ENCODE measurements at regions not wholly inside any gene's neighbourhood (a gene's known extent, or its start where the extent isn't known, plus 50 kb on each side); places are given as distances from the start of the nearest gene placed in this dataset.

DNA sequence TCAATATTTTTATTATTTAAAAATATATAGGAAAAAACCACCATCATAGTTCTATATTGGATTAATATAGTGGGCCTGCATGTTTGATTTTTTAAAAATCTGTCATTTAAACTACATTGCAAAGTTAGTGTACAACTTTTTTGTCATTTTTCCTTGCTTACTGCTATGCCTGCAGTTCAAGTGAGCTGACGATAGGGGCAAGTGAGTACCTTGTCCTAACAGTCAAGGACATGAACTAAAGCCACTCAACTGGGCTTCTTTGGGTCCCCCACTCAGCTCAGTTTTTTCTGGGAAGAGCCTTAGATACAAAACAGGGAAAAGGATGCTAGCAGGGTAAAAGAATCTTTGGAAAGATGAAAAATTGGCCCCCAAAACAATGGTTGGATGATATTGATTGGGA lies 269.9 kb downstream of the MAN2A1 start:
- Histone ChIP-seq H3K27me3 (ENCODE audit: control insufficient read depth, insufficient read depth, low read length) (no peaks in the 10 kb centered on the region), H3K4me1 (ENCODE audit: control insufficient read depth, insufficient read depth, low read length) (no peaks in the 10 kb centered on the region), H3K9me3 (ENCODE audit: control insufficient read depth, insufficient read depth, low read length) (no peaks in the 10 kb centered on the region), H3K27ac (ENCODE audit: low read length) (no peak overlapping the region), H3K4me3 (ENCODE audit: low read length) (no peak overlapping the region), H3K36me3 (ENCODE audit: control insufficient read depth, insufficient read depth, low read length) (no peaks in the 10 kb centered on the region)
- DNase-seq (ENCODE audit: low read depth, low spot score) = no peak
- WGBS (ENCODE audit: insufficient coverage, insufficient read length) = no CpG with 5 or more reads among the region's 1 CpG

GRCh38 chr5:109961751-109962150 lies 272.0 kb downstream of the MAN2A1 start:
- no CpG with 5 or more reads among the region's 1 CpG for whole genome bisulfite sequencing (ENCODE audit: insufficient coverage, insufficient read length)
- DNase-seq (ENCODE audit: low read depth, low spot score) = no peak
- Histone ChIP-seq H3K4me3 (ENCODE audit: low read length) (no peak overlapping the region), H3K9me3 (ENCODE audit: control insufficient read depth, insufficient read depth, low read length) (no peaks in the 10 kb centered on the region), H3K27ac (ENCODE audit: low read length) (no peak overlapping the region), H3K4me1 (ENCODE audit: control insufficient read depth, insufficient read depth, low read length) (no peaks in the 10 kb centered on the region), H3K36me3 (ENCODE audit: control insufficient read depth, insufficient read depth, low read length) (no peaks in the 10 kb centered on the region), H3K27me3 (ENCODE audit: control insufficient read depth, insufficient read depth, low read length) (no peaks in the 10 kb centered on the region)

DNA sequence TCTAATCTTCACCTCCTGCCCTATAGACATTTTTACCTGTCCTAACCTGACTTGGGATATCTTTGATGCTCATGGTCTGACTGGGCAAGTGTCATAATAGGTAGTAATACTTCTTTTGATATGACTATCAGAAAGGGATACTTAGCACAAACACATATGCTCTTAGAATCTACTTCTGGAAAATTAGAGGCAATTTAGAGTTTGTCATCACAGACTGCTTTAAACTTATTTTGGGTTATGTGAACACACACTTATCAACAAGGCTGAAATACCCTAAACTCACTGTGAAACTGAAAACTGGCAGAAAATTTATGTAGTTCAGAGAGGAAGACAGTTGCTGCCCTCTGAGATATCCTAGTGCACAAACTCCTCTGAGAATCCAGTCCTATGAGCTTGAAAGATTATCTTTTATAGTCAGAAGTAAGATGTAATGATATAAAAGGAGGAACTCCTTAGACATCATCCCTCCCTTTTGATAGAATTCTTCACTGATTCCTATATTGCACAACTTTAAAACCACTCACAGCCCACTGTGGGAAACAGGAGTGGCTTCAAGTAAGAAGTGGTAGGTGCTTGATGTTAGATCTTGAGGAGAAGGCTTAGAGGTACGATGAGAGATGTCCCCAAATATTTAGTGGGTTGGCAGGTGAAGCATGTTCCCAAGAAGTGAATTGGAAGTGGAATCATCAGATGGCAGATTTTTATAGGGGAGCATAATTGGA lies 273.3 kb downstream of the MAN2A1 start:
- no peak overlapping the region for H3K4me3 ChIP-seq (ENCODE audit: low read length)
- H3K4me1 ChIP-seq (ENCODE audit: control insufficient read depth, insufficient read depth, low read length) = no peaks in the 10 kb centered on the region
- WGBS (ENCODE audit: insufficient coverage, insufficient read length) = no CpG with 5 or more reads among the region's 1 CpG
- no peak overlapping the region for H3K27ac ChIP-seq (ENCODE audit: low read length)
- no peaks in the 10 kb centered on the region for H3K27me3 ChIP-seq (ENCODE audit: control insufficient read depth, insufficient read depth, low read length)
- H3K36me3 ChIP-seq (ENCODE audit: control insufficient read depth, insufficient read depth, low read length) = no peaks in the 10 kb centered on the region
- DNase-seq (ENCODE audit: low read depth, low spot score) = no peak
- H3K9me3 ChIP-seq (ENCODE audit: control insufficient read depth, insufficient read depth, low read length) = no peaks in the 10 kb centered on the region

DNA sequence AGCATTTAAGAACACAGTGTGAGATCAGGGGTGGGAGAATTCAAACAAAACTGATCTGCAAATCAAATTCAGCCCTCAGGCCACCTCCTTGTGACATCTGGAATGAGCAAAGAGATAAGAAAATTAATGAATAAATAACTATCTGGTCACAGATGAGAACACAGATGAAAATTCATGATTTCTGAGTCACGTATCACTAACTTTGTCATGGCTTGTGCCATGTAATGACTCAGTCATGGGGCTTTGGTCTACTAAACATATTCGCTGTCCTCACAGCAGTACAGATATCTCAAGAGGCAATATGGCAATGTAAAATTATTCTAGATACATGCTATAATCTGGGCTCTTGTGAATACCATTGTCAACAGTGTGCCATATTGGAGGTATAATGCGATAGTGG lies 274.4 kb downstream of the MAN2A1 start:
- no peaks in the 10 kb centered on the region for H3K36me3 ChIP-seq (ENCODE audit: control insufficient read depth, insufficient read depth, low read length)
- H3K4me1 ChIP-seq (ENCODE audit: control insufficient read depth, insufficient read depth, low read length) = no peaks in the 10 kb centered on the region
- no peaks in the 10 kb centered on the region for H3K27me3 ChIP-seq (ENCODE audit: control insufficient read depth, insufficient read depth, low read length)
- no peak overlapping the region for H3K27ac ChIP-seq (ENCODE audit: low read length)
- no peak overlapping the region for H3K4me3 ChIP-seq (ENCODE audit: low read length)
- no CpG with 5 or more reads among the region's 3 CpGs for WGBS (ENCODE audit: insufficient coverage, insufficient read length)
- no peaks in the 10 kb centered on the region for H3K9me3 ChIP-seq (ENCODE audit: control insufficient read depth, insufficient read depth, low read length)
- no peak for DNase-seq (ENCODE audit: low read depth, low spot score)

GRCh38 chr5:109965634-109966033 lies 275.9 kb downstream of the MAN2A1 start:
- WGBS (ENCODE audit: insufficient coverage, insufficient read length) = no CpG with 5 or more reads among the region's 3 CpGs
- Histone ChIP-seq H3K4me3 (ENCODE audit: low read length) (no peak overlapping the region), H3K9me3 (ENCODE audit: control insufficient read depth, insufficient read depth, low read length) (no peaks in the 10 kb centered on the region), H3K27ac (ENCODE audit: low read length) (no peak overlapping the region), H3K36me3 (ENCODE audit: control insufficient read depth, insufficient read depth, low read length) (no peaks in the 10 kb centered on the region), H3K4me1 (ENCODE audit: control insufficient read depth, insufficient read depth, low read length) (no peaks in the 10 kb centered on the region), H3K27me3 (ENCODE audit: control insufficient read depth, insufficient read depth, low read length) (no peaks in the 10 kb centered on the region)
- DNase-seq (ENCODE audit: low read depth, low spot score) = no peak

- Histone ChIP-seq H3K4me1 (ENCODE audit: control insufficient read depth, insufficient read depth, low read length) (no peaks in the 10 kb centered on the region), H3K9me3 (ENCODE audit: control insufficient read depth, insufficient read depth, low read length) (no peaks in the 10 kb centered on the region), H3K27me3 (ENCODE audit: control insufficient read depth, insufficient read depth, low read length) (no peaks in the 10 kb centered on the region), H3K36me3 (ENCODE audit: control insufficient read depth, insufficient read depth, low read length) (no peaks in the 10 kb centered on the region), H3K27ac (ENCODE audit: low read length) (no peak overlapping the region), H3K4me3 (ENCODE audit: low read length) (no peak overlapping the region)
- no peak for DNase-seq (ENCODE audit: low read depth, low spot score)
- no CpG with 5 or more reads among the region's 1 CpG for WGBS (ENCODE audit: insufficient coverage, insufficient read length)
Measured at GRCh38 chr5:109971968-109972367, 282.2 kb downstream of the MAN2A1 start.

DNA sequence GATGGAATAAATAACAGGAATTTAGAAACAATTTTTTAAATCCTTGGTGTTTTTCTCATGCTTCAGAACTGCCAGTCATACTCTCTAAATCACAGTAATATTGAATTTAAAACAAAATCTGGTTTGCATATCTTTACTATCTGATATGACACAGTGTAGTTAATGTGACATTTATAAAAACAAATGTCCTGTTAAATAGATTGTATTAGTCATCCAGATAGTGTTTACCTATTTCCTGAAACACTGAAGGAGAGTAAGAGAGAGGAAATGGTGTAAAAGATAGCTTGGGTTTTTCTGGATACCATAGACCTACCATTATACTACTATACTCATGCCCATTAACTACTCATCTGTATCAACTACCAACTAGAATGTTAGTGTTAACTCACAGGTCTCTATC lies 292.3 kb downstream of the MAN2A1 start:
- no peaks in the 10 kb centered on the region for H3K4me1 ChIP-seq (ENCODE audit: control insufficient read depth, insufficient read depth, low read length)
- no peak for DNase-seq (ENCODE audit: low read depth, low spot score)
- H3K36me3 ChIP-seq (ENCODE audit: control insufficient read depth, insufficient read depth, low read length) = no peaks in the 10 kb centered on the region
- H3K9me3 ChIP-seq (ENCODE audit: control insufficient read depth, insufficient read depth, low read length) = no peaks in the 10 kb centered on the region
- H3K27ac ChIP-seq (ENCODE audit: low read length) = no peak overlapping the region
- no peaks in the 10 kb centered on the region for H3K27me3 ChIP-seq (ENCODE audit: control insufficient read depth, insufficient read depth, low read length)
- no peak overlapping the region for H3K4me3 ChIP-seq (ENCODE audit: low read length)

DNA sequence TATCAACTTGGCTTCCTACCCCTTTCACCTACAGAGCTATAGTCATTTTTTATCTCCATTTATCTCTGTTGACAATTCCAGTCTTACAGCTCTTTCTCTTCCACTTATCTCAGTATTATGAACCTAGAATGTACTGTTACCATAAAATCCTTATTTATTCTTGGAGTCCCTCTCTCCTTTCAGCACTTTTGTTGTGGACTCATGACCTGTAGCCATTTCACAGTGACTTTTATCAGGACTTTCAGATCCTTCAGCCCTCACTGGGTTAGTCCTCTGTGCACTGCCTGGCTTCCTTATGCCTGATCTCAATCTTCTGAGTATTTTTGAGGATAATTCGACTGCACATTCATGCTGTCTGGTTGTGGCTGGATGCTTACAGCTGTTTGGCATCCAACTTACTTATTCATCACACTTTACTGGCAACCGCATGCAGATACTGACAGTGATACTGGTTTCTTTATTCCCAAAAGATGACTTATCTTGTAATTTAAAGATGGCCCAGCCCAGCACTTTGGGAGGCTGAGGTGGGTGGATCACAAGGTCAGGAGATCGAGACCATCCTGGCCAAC lies 293.3 kb downstream of the MAN2A1 start:
- DNase-seq (ENCODE audit: low read depth, low spot score) = no peak
- H3K27ac ChIP-seq (ENCODE audit: low read length) = no peak overlapping the region
- no peaks in the 10 kb centered on the region for H3K27me3 ChIP-seq (ENCODE audit: control insufficient read depth, insufficient read depth, low read length)
- no peaks in the 10 kb centered on the region for H3K9me3 ChIP-seq (ENCODE audit: control insufficient read depth, insufficient read depth, low read length)
- no peaks in the 10 kb centered on the region for H3K36me3 ChIP-seq (ENCODE audit: control insufficient read depth, insufficient read depth, low read length)
- no CpG with 5 or more reads among the region's 3 CpGs for WGBS (ENCODE audit: insufficient coverage, insufficient read length)
- H3K4me3 ChIP-seq (ENCODE audit: low read length) = no peak overlapping the region
- H3K4me1 ChIP-seq (ENCODE audit: control insufficient read depth, insufficient read depth, low read length) = no peaks in the 10 kb centered on the region

GRCh38 chr5:109986726-109987125 lies 297.0 kb downstream of the MAN2A1 start:
- WGBS (ENCODE audit: insufficient coverage, insufficient read length) = no CpG with 5 or more reads among the region's 2 CpGs

DNA sequence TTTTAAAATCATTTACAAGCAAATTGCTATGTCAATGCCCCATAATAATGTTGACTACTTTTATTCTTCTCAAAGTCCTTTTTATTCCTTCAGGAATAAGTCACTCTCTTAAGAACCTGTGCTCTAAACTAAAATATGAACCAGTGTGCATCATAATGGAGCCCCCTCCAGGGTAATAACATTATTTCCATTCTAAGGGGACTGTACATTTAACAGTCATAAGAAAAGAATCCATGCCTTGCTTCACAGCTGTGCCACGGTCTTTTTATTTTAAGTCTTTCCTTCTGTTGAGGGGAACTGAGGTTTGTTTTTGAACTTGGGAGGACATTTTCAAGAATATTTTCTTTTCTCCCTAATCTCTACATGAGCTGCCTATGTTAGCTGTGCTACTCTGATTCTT lies 297.6 kb downstream of the MAN2A1 start:
- H3K27ac ChIP-seq (ENCODE audit: low read length) = no peak overlapping the region
- no peaks in the 10 kb centered on the region for H3K27me3 ChIP-seq (ENCODE audit: control insufficient read depth, insufficient read depth, low read length)
- WGBS (ENCODE audit: insufficient coverage, insufficient read length) = no CpG with 5 or more reads among the region's 1 CpG
- DNase-seq (ENCODE audit: low read depth, low spot score) = no peak
- H3K4me1 ChIP-seq (ENCODE audit: control insufficient read depth, insufficient read depth, low read length) = no peaks in the 10 kb centered on the region
- no peaks in the 10 kb centered on the region for H3K36me3 ChIP-seq (ENCODE audit: control insufficient read depth, insufficient read depth, low read length)
- no peaks in the 10 kb centered on the region for H3K9me3 ChIP-seq (ENCODE audit: control insufficient read depth, insufficient read depth, low read length)
- no peak overlapping the region for H3K4me3 ChIP-seq (ENCODE audit: low read length)

More at GRCh38 chr5:109986726-109987125, 297.0 kb downstream of the MAN2A1 start:
- Histone ChIP-seq H3K27me3 (ENCODE audit: control insufficient read depth, insufficient read depth, low read length) (no peaks in the 10 kb centered on the region), H3K4me3 (ENCODE audit: low read length) (no peak overlapping the region), H3K4me1 (ENCODE audit: control insufficient read depth, insufficient read depth, low read length) (no peaks in the 10 kb centered on the region), H3K36me3 (ENCODE audit: control insufficient read depth, insufficient read depth, low read length) (no peaks in the 10 kb centered on the region), H3K9me3 (ENCODE audit: control insufficient read depth, insufficient read depth, low read length) (no peaks in the 10 kb centered on the region), H3K27ac (ENCODE audit: low read length) (no peak overlapping the region)
- DNase-seq (ENCODE audit: low read depth, low spot score) = no peak

- H3K36me3 ChIP-seq (ENCODE audit: control insufficient read depth, insufficient read depth, low read length) = no peaks in the 10 kb centered on the region
- no peak overlapping the region for H3K4me3 ChIP-seq (ENCODE audit: low read length)
- no CpG with 5 or more reads among the region's 2 CpGs for WGBS (ENCODE audit: insufficient coverage, insufficient read length)
Measured at GRCh38 chr5:109987970-109988369, 298.2 kb downstream of the MAN2A1 start.

More at GRCh38 chr5:109987970-109988369, 298.2 kb downstream of the MAN2A1 start:
- H3K27me3 ChIP-seq (ENCODE audit: control insufficient read depth, insufficient read depth, low read length) = no peaks in the 10 kb centered on the region
- H3K4me1 ChIP-seq (ENCODE audit: control insufficient read depth, insufficient read depth, low read length) = no peaks in the 10 kb centered on the region
- H3K27ac ChIP-seq (ENCODE audit: low read length) = no peak overlapping the region
- DNase-seq (ENCODE audit: low read depth, low spot score) = no peak
- no peaks in the 10 kb centered on the region for H3K9me3 ChIP-seq (ENCODE audit: control insufficient read depth, insufficient read depth, low read length)
